K562 (cell line): ENCODE measurements at regions not wholly inside any gene's neighbourhood (a gene's known extent, or its start where the extent isn't known, plus 50 kb on each side); places are given as distances from the start of the nearest gene placed in this dataset.
"Not testable (repeated sequence)": the region's sequence is repeated elsewhere in the genome, so short reads cannot be mapped to it uniquely, and the experiment has no call there.

Experiments used
- ATAC-seq: fragments of 200-7000 bp; cut with Tn5 transposase; 3 replicates; pipeline ENCODE4 v1.9.1; 2020; ENCODE audit warnings: moderate library complexity
- BruUV-seq: library from RNA; stranded (reverse); fragments of 400-500 nt; replicated peaks from 2 replicates; lab custom pipeline; 2021; lab: Mats Ljungman, UMichigan
- CTCF ChIA-PET: fragments of 300-600 bp; formaldehyde crosslinking; extraction: SDS; loops from one replicate; lab custom pipeline; 2021; ENCODE audit warnings: low intra/inter-chr PET ratio; lab: Yijun Ruan, JAX
- POLR2A ChIA-PET: fragments of 300-600, 350-650 bp; sonication (Branson Sonifier 250); formaldehyde crosslinking; extraction: SDS; loops from one replicate; lab custom pipeline; 2021; ENCODE audit warnings: antibody characterized with exemption, inconsistent platforms; lab: Yijun Ruan, JAX
- DNase-seq, 4 experiments: peaks; one replicate each; pipeline versions ENCODE4 v3.0.0 to v3.0.0-alpha.2; 2011 to 2018; ENCODE audit warnings: low spot score in 3 of 4, mixed read lengths in 3 of 4; ENCODE audit errors: extremely low read depth in 1 of 4
- FAIRE-seq: peaks from 2 replicates; lab custom pipeline; 2011; peaks lifted over from hg19 to GRCh38; lab: Jason Lieb, UNC
- H2AFZ ChIP-seq: 2 replicates; pipeline ENCODE4 v1.6.0; 2011; ENCODE audit warnings: low read depth, low read length, control low read depth, inconsistent platforms
- H3K27ac ChIP-seq: fragments of 200-600 bp; 3 replicates; pipeline ENCODE4 v1.8.0; 2011; ENCODE audit warnings: low read depth, mild to moderate bottlenecking, control low read depth, inconsistent platforms, low read length, moderate library complexity, mixed read lengths; ENCODE audit errors: extremely low read depth
- H3K27me3 ChIP-seq, 2 experiments: fragments of 300-600 bp in 1 of 2; 2 replicates in 1 of 2; 3 replicates in 1 of 2; pipeline versions ENCODE4 v1.6.0 to v1.8.0; 2011; ENCODE audit warnings: inconsistent platforms in 2 of 2, low read length in 2 of 2, mild to moderate bottlenecking in 1 of 2, mixed read lengths in 1 of 2, moderate library complexity in 1 of 2; ENCODE audit not compliant: control insufficient read depth in 2 of 2, insufficient read depth in 2 of 2
- H3K36me3 ChIP-seq: fragments of 300-600 bp; 3 replicates; pipeline ENCODE4 v1.8.0; 2011; ENCODE audit warnings: mild to moderate bottlenecking, low read length, inconsistent platforms; ENCODE audit not compliant: control insufficient read depth, insufficient read depth
- H3K4me1 ChIP-seq, 2 experiments: fragments of 200-600 bp in 1 of 2; replicated peaks in 1 of 2; 2 replicates in 1 of 2; 3 replicates in 1 of 2; pipeline versions ENCODE4 v1.5.1 to v1.8.0; 2011; ENCODE audit warnings: inconsistent platforms in 2 of 2, low read length in 2 of 2, mild to moderate bottlenecking in 1 of 2, mixed read lengths in 1 of 2, moderate library complexity in 1 of 2; ENCODE audit not compliant: control insufficient read depth in 2 of 2, insufficient read depth in 2 of 2
- H3K4me2 ChIP-seq: 2 replicates; pipeline ENCODE4 v1.6.1; 2011; ENCODE audit warnings: low read length, control low read depth, inconsistent platforms, mixed read lengths; ENCODE audit not compliant: insufficient read depth
- H3K4me3 ChIP-seq: fragments of 200-600 bp; sonication (generic), shearing (Covaris generic); 2 replicates; pipeline ENCODE4 v1.5.1; 2016; ENCODE audit warnings: control low read depth, inconsistent platforms
- H3K79me2 ChIP-seq: fragments of 200-600 bp; 3 replicates; pipeline ENCODE4 v1.8.0; 2011; ENCODE audit warnings: low read length, inconsistent platforms; ENCODE audit not compliant: control insufficient read depth, insufficient read depth
- H3K9ac ChIP-seq, 2 experiments: 2 replicates each; pipeline versions ENCODE4 v1.6.0 to v1.6.1; 2011; ENCODE audit warnings: low read depth in 2 of 2, low read length in 2 of 2, control low read depth in 1 of 2, inconsistent platforms in 1 of 2, mild to moderate bottlenecking in 1 of 2, mixed read lengths in 1 of 2; ENCODE audit not compliant: insufficient read depth in 1 of 2
- H3K9me1 ChIP-seq: one replicate; pipeline ENCODE4 v1.6.0; 2011; ENCODE audit warnings: inconsistent platforms, mild to moderate bottlenecking, low read length, moderate library complexity; ENCODE audit not compliant: control insufficient read depth, insufficient read depth
- H3K9me3 ChIP-seq: replicated peaks from 2 replicates; pipeline ENCODE4 v1.5.1; 2011; ENCODE audit warnings: low read depth, low read length, inconsistent platforms; ENCODE audit not compliant: control insufficient read depth, insufficient read depth
- H4K20me1 ChIP-seq: replicated peaks from 2 replicates; pipeline ENCODE4 v1.6.1; 2011; ENCODE audit warnings: low read length, inconsistent platforms, mixed read lengths; ENCODE audit not compliant: control insufficient read depth, insufficient read depth
- ARID1B ChIP-seq: fragments of 450-650 bp; IDR thresholded peaks from 2 replicates; pipeline ENCODE4 v1.6.1; 2016; ENCODE audit warnings: antibody characterized with exemption, mild to moderate bottlenecking, inconsistent platforms
- NFYB ChIP-seq: IDR thresholded peaks from 2 replicates; pipeline ENCODE4 v1.6.1; 2011; ENCODE audit warnings: mild to moderate bottlenecking, moderate library complexity; ENCODE audit not compliant: insufficient read length; ENCODE audit errors: extremely low read depth
- POLR2G ChIP-seq: fragments of 200-400 bp; formaldehyde crosslinking; IDR thresholded peaks from 2 replicates; pipeline ENCODE4 v1.6.1; 2017; ENCODE audit warnings: low read depth, mild to moderate bottlenecking, antibody characterized with exemption, low read length, moderate library complexity
- WGBS: fragments of 100-300 bp; shearing (Covaris generic); methylation state at CpG from one replicate; pipeline ENCODE4 v1.1.6; 2016; ENCODE audit warnings: low coverage, mixed read lengths; ENCODE audit not compliant: insufficient coverage; ENCODE audit errors: missing lambda C conversion rate; 5-methylcytosine and 5-hydroxymethylcytosine counted together
- in situ Hi-C: fragments of 300-500 bp; cut with MboI; formaldehyde crosslinking; loops from 4 replicates; pipeline ENCODE4 v1.15.0; 2018; ENCODE audit warnings: inconsistent platforms, mixed read lengths
- intact Hi-C: fragments of 100-400 bp; cut with micrococcal nuclease; formaldehyde crosslinking; loops from 2 replicates; pipeline ENCODE4 v1.14.2; 2022

- CTCF ChIA-PET, DNase-seq, H3K9ac ChIP-seq, in situ Hi-C loops, H3K9me3 ChIP-seq, POLR2A ChIA-PET, H4K20me1 ChIP-seq, BruUV-seq, H3K9me1 ChIP-seq, FAIRE-seq, intact Hi-C loops, H2AFZ ChIP-seq, H3K27ac ChIP-seq, H3K79me2 ChIP-seq, H3K36me3 ChIP-seq: not testable (repeated sequence)
- 0 out of 2 replicates have a peak overlapping the region, but pooled peaks have one; percentile 4 for H3K4me2 ChIP-seq
- peak; percentile 75 for ATAC-seq
- peak overlapping the region; percentile 21; the same call in 1 of the 2 replicates for H3K4me3 ChIP-seq
- TF ChIP-seq NFYB = peak; percentile 49
- TF ChIP-seq, all 486 proteins: peak for 1; not testable (repeated sequence) for 485
- not testable (repeated sequence) for H3K27me3 ChIP-seq, H3K4me1 ChIP-seq
- WGBS = 24% methylated on average over 9 of the region's 10 CpGs
These were observed 195.1 kb downstream of the ANKRD30BL start for GRCh38 chr2:131966671-131967070.

- H3K4me2 ChIP-seq = 0 out of 2 replicates have a peak overlapping the region, but pooled peaks have one; percentile 4
- BruUV-seq = no TSS peak
- no peak overlapping the region for H3K9ac ChIP-seq
- TF ChIP-seq ARID1B (no peak), POLR2G (0 out of 2 replicates have a peak, but pooled peaks have one; percentile 25)
- TF ChIP-seq, all 486 proteins: peak for 1
- Histone ChIP-seq H4K20me1 (no peaks in the 10 kb centered on the region), H3K4me1 (peaks cover 0 to 6% of the 10 kb centered on the region in 2 experiments; a peak in 2 of 5 replicates), H3K79me2 (no peaks in the 10 kb centered on the region), H2AFZ (peak overlapping the region; percentile 59; the same call in 1 of the 2 replicates), H3K36me3 (no peaks in the 10 kb centered on the region), H3K9me1 (no peaks in the 10 kb centered on the region), H3K4me3 (peak overlapping the region; percentile 21; the same call in 1 of the 2 replicates), H3K27ac (no peak overlapping the region), H3K27me3 (no peaks in the 10 kb centered on the region), H3K9me3 (no peaks in the 10 kb centered on the region)
- intact Hi-C loops = no loop called here
- DNase-seq = no peak
- in situ Hi-C loops = no loop called here
- ATAC-seq = peak; percentile 80
- CTCF ChIA-PET = no interaction called here
- no peak for FAIRE-seq
- POLR2A ChIA-PET = no interaction called here
- WGBS = 15% methylated on average over 28 of the region's 32 CpGs
These were observed 195.5 kb downstream of the ANKRD30BL start for GRCh38 chr2:131966256-131966655.

- POLR2A ChIA-PET, FAIRE-seq, H3K27me3 ChIP-seq, BruUV-seq, DNase-seq, CTCF ChIA-PET, H3K36me3 ChIP-seq, ATAC-seq, H3K9me1 ChIP-seq, H3K27ac ChIP-seq, H3K79me2 ChIP-seq, H3K9ac ChIP-seq, H3K4me2 ChIP-seq, in situ Hi-C loops, H3K4me3 ChIP-seq, H3K4me1 ChIP-seq, intact Hi-C loops, H3K9me3 ChIP-seq, H2AFZ ChIP-seq, H4K20me1 ChIP-seq: not testable (repeated sequence)
- 0% methylated on average over 2 of the region's 2 CpGs for WGBS
These were observed 203.6 kb downstream of the ANKRD30BL start for GRCh38 chr2:131958019-131958609.
